ENCODE measurements at regions not wholly inside any gene's neighbourhood (a gene's known extent, or its start where the extent isn't known, plus 50 kb on each side); places are given as distances from the start of the nearest gene placed in this dataset.
"Not testable (repeated sequence)": the region's sequence is repeated elsewhere in the genome, so short reads cannot be mapped to it uniquely, and the experiment has no call there.

DNA sequence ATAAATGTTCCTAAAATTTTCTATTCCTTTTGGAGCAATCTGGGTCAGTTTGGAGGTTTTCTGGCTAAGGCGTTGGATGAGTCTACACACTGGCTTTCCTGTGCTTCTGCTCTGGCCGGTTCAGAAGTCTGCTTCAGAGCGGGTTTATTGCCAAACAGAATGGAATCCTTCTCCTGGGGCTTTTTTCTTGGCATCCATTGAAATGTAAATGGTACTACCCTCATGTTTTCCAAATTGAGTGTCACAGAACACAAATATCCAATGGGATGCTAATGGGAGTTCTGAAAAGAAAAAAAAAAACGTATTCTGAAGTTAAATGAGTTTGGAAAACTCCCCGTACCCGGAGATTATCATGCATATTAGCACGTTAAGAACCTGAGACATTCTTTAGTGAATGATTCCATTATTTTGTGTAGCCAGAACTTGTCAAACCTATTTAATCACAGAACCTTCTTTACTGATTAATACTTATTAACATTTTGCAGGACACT is 930.3 kb downstream of the QKI start:
- no peak for DNase-seq (ENCODE audit: low read depth in 4 of 4, low spot score in 3 of 4)

- DNase-seq (ENCODE audit: low read depth in 4 of 4, low spot score in 3 of 4), result not testable (repeated sequence)
Measured at GRCh38 chr6:164339442-164339841, 924.9 kb downstream of the QKI start.

DNA sequence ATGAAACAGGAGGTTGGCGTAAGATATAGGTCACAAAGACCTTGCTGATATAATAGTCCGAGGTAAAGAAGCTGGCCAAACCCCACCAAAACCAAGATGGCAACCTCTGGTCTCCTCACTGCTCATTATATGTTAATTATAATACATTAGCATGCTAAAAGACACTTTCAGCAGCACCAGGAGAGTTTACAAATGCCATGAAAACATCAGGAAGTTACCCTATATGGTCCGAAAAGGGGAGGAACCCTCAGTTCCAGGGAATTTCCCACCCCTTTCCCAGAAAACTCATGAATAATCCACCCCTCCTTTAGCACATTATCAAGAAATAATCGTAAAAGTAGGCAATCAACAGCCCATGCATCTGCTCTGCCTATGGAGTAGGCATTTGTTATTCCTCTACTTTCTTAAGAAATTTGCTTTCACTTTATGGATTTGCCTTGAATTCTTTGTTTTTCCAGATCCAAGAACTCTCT is 923.4 kb downstream of the QKI start:
- DNase-seq (ENCODE audit: low read depth in 4 of 4, low spot score in 3 of 4), result no peak

GRCh38 chr6:164337024-164337924 is 922.8 kb downstream of the QKI start:
- DNase-seq (ENCODE audit: low read depth in 4 of 4, low spot score in 3 of 4), result no peak

DNA sequence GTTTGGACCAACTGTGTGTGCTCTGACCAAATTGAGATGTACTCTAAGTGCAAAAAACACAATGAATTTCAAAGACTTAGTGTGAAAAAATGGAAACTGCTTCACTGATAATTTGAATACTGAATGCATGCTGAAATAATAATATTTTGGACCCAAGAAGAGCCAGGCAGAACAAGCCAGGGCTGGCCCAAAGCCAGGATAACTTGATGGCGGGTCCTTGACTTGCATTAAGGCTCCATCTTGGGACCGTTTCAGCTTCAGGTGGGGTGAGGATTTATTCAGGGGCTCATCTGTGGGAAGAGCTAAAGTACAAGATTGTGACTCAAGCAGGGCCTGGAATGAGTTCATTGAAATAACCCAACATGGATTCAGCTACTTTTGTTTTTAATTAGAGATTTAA is 921.9 kb downstream of the QKI start:
- DNase-seq (ENCODE audit: low read depth in 4 of 4, low spot score in 3 of 4), result no peak

GRCh38 chr6:164331026-164331425 is 916.5 kb downstream of the QKI start:
- DNase-seq (ENCODE audit: low read depth in 4 of 4, low spot score in 3 of 4), result no peak

DNA sequence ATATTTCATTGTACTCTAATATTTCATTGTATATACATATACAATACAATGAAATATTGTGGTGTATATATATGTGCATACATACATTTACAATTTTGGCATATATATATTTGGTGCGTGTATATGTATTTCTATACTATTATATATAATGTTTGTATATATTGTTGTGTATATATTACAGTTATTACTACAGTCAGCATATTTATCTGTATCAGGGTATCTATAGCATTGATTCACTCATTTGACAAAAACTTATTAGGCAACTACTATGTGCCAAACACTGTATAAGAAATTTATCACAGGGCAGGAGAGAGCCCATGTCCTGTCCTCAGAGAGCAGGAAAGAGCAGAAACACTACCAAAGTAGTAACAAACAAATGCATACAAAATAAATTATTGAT is 910.6 kb downstream of the QKI start:
- no peak for DNase-seq (ENCODE audit: low read depth in 4 of 4, low spot score in 3 of 4)

- no peak for DNase-seq (ENCODE audit: low read depth in 4 of 4, low spot score in 3 of 4)
Measured at GRCh38 chr6:164322533-164322932, 908.0 kb downstream of the QKI start.

DNA sequence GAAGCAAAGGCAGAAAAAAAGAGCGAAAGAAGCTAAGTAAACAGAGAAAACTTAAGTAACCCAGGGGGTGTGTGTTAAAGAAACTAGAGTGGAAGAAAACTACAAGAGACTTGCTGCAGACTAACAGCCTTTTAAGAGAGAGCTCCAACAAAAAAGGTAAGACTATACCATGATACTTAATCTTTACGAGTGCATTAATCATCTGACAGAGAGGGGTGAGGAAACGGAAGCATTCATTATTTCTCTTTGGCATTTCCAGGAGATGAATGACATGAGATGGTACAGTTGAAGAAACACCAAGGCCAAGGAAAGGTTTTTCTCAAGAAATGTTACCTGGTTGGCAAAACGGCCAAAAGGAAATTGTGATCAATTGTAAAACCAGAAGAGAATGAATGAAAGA is 906.8 kb downstream of the QKI start:
- peak in 1 of 4 donors; percentile 8 for DNase-seq (ENCODE audit: low read depth in 4 of 4, low spot score in 3 of 4)

DNA sequence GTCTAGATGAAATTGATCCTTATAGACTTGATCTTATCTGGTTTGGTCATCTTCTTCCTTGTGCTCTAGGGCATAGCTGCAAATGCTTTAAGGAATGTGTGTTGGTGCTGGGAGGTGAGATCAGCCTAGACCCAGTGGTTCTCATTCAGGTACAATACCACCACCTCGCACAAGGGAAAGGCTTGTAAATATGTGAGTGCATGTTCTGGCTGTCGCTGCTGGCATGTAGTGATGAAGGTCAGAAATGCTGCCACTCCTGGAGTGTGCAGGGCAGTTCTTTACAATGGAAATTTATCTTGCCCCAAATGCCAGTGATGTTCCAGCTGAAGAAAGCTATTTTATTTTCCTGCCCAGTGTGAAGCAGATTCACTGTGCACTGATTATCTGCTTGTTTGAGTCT is 900.9 kb downstream of the QKI start:
- no peak for DNase-seq (ENCODE audit: low read depth in 4 of 4, low spot score in 3 of 4)

DNA sequence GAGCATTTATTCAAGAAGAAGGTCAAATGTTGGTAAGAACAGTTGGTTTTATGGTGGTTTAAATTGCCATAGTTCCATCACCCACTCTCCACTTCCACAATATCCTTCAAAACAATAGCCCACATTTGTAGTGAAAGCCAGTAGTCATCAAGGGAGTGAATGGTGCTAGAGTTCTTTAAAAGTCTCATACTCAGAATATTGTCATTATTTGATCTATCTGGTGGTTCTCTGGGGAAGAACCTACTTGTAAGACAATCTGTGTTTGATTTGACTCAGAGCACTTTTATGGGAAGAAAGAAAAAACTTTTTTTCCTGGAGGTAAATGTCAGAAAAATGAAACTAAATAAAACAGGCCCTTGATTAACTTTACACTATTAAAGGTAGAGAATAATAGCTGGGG is 893.8 kb downstream of the QKI start:
- no peak for DNase-seq (ENCODE audit: low read depth in 4 of 4, low spot score in 3 of 4)

DNA sequence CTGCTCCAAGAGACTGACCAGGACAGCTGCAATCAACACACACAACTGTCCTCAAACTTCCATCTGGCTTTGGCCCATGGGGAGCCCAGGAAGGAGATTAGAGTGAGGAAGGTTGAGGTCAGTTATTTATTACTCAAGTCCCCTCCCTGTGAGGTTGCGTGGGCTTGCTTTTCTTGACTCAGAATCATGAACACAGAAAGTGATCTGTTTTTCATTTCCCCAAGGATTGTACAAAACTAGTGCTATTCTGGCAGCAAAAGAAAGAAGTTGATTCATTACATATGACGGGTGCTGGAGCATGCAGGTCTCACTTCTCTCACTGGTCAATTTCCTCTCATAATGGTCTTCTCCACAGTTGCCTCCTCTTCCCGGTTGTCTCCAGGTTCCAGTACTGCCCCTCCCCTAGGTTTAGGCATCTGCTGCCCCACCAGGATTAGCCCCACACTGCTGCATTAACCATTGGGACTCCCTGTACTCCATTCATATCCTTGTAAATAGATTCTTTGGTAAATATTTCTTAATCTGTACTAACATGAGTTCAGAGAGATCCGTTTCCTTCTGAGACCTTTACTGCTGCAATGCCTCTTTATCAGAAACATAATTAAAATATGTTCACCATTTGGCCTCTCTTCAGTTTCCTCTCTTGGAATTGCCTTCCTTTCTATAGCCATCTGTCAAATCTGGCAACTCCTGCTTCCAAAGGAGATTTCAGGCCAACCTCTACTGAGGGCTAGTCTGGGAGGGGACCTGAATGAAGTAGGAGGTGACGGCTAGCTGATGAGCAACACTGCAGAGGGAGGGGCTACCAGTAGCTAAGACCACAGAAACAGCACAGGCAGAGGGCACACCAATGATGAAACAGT is 888.8 kb downstream of the QKI start:
- DNase-seq (ENCODE audit: low read depth in 4 of 4, low spot score in 3 of 4), result peak in 1 of 4 donors; percentile 8

DNA sequence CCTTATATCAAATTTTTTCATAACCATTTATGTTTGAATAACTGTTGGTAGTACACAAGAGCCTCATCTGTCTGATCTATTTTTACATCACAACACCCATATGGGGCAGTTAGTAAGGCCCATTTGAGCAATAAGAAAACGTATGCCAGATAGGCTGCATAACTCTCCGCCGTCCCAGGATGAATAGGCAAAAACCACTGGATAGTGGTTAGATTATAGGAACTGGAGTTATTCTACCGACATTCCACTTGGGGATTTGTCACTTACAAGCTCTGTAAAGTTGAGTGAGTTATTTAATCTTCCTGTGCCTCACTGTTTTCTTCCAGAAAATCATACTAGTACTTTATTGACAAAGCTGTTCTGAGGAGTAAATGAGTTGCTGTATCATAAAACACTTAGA is 881.9 kb downstream of the QKI start:
- no peak for DNase-seq (ENCODE audit: low read depth in 4 of 4, low spot score in 3 of 4)

DNA sequence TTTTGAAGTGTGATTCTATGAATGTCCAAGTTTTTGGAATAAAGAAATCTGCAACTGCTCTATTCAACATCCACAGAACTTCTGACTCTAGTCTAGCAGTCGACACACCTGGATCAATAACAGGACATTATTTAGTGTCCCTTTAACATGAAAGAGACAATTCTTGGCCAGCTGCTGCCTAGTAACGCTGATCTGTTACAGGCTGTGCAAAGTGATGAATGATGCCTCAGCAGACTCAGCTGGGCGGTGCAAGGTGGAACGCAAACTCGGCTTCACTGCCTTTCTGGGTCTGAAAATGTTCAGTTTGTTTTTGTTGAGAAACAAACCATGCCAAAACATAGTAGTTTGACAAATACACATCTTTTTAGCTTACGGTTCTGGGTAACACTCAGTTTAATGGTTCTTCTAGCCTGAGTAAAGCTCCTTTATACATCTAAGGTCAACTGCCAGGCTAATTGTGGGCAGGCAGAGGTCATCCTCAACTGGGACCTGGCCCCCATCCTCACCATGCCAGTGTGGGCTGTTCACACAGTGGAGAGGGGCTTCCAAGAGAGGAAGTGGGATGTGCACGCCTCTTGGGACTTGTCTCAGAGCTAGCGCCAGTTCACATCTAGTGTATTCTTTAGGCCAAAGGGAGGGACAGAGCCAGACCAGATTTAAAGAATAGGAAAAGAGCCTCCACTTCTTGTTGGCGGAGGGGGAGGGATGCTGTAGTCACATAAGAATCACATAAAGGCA is 879.7 kb downstream of the QKI start:
- no peak for DNase-seq (ENCODE audit: low read depth in 4 of 4, low spot score in 3 of 4)

GRCh38 chr6:164291224-164291623 is 876.7 kb downstream of the QKI start:
- DNase-seq (ENCODE audit: low read depth in 4 of 4, low spot score in 3 of 4), result no peak

GRCh38 chr6:164290101-164290500 is 875.6 kb downstream of the QKI start:
- no peak for DNase-seq (ENCODE audit: low read depth in 4 of 4, low spot score in 3 of 4)

DNA sequence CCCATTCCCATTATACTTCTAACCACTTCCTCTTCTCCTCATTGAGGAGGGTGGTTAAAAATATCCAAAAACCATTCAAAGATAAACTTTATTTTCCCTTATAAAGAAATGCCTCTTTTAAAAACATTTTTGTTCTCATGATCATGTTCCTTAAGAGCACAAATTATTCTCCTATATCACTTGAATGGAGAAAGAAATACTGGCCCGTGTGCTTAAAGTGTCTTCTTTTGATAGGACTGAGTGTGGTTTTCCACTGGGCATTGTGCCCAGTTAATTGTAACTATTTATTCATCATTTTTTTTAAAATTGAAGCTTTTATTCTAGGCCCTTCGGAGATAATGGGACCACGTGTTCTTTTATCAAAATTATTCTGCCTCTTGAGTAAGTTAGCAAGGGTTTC is 871.5 kb downstream of the QKI start:
- no peak for DNase-seq (ENCODE audit: low read depth in 4 of 4, low spot score in 3 of 4)

GRCh38 chr6:164283574-164283973 is 869.1 kb downstream of the QKI start:
- DNase-seq (ENCODE audit: low read depth in 4 of 4, low spot score in 3 of 4), result no peak

DNA sequence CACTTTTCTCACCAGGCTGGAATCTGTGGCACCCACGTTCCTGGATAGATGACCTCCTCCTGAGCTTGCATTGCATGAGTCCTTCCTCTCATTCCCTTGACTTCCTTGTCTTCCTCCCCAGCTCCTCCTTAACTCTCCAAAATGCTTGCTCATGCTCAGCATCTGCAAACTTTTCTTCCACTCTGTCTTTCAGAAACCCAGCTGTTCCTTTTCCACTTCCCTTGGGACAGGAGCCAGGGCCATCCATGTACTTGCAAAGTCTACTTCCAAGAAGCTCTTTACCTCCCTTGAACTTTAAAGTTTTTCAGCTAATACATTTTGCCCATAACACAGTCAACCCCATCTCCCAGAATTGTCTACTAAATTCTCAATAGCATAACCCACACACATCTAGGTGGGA is 861.7 kb downstream of the QKI start:
- no peak for DNase-seq (ENCODE audit: low read depth in 4 of 4, low spot score in 3 of 4)

DNA sequence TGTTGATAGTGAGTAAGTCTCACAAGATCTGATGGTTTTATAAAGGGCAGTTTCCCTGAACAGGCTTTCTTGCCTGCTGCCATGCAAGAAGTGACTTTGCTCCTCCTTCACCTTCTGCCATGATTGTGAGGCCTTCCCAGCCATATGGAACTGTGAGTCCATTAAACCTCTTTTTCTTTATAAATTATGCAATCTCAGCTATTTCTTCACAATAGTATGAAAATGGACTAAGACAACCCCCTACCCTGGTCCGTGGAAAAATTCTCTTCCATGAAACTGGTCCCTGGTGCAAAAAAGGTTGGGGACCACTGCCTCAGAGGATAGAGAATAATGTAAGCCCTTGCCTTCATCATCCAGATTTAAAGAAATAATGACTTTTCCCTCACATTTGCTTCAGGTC is 861.3 kb downstream of the QKI start:
- DNase-seq (ENCODE audit: low read depth in 4 of 4, low spot score in 3 of 4), result no peak

DNA sequence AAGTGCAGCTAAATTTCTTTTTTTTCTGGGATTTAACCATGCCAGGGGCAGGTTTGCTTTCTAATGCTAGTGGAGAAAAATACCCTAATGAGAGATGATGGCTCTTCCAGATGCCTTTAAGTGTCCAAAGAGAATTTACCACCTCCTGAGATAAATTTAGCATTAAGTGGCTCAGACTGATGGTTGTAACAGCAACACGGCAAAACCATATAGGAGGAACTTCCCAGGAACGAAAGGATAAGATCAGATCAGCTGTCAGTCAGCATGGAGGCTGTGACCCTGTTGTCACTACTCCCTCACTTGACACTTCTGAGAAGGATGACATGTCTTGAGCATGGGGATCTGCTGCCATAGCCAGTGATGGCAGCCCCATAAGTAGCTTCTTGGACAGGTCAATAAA is 860.0 kb downstream of the QKI start:
- no peak for DNase-seq (ENCODE audit: low read depth in 4 of 4, low spot score in 3 of 4)
